ENCODE measurements at regions not wholly inside any gene's neighbourhood (a gene's known extent, or its start where the extent isn't known, plus 50 kb on each side); places are given as distances from the start of the nearest gene placed in this dataset.

DNA sequence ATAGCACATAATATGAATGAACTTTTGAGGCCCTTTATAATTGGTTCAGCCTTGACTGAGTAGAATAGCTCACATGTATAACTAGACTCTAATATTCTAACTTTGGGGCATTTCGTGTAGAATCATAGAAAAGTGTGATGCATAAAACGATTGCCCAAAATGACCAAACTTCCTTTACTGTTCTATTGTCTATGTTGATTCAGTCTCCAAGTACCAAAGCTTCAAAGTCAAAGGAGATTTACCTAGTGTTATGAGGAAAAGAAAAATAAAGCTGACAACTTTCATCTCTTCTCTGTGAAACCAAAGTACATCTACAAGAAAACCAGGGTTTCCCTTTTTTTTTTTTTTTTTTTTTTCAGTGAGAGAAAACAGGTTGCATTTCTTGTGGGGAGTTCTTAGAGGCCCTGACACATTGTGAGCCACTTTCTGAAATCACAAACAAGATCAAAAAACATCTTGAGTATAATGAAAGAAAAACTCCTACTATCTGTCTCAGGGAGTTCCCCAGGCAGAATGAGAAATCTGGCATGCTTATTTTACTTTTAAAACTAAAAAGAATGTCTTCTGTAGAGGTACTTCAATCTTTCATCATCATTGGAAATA lies 183.4 kb downstream of the TNFSF18 start:
- no peak for TF ChIP-seq POLR2AphosphoS5 (IDR thresholded peaks at IDR 0.05)
- TF ChIP-seq, protein P1, sequence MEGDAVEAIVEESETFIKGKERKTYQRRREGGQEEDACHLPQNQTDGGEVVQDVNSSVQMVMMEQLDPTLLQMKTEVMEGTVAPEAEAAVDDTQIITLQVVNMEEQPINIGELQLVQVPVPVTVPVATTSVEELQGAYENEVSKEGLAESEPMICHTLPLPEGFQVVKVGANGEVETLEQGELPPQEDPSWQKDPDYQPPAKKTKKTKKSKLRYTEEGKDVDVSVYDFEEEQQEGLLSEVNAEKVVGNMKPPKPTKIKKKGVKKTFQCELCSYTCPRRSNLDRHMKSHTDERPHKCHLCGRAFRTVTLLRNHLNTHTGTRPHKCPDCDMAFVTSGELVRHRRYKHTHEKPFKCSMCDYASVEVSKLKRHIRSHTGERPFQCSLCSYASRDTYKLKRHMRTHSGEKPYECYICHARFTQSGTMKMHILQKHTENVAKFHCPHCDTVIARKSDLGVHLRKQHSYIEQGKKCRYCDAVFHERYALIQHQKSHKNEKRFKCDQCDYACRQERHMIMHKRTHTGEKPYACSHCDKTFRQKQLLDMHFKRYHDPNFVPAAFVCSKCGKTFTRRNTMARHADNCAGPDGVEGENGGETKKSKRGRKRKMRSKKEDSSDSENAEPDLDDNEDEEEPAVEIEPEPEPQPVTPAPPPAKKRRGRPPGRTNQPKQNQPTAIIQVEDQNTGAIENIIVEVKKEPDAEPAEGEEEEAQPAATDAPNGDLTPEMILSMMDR (IDR thresholded peaks at IDR 0.05) = no peak

All from breast epithelium (tissue), 3 donors.